ENCODE measurements at regions not wholly inside any gene's neighbourhood (a gene's known extent, or its start where the extent isn't known, plus 50 kb on each side); places are given as distances from the start of the nearest gene placed in this dataset.

DNA sequence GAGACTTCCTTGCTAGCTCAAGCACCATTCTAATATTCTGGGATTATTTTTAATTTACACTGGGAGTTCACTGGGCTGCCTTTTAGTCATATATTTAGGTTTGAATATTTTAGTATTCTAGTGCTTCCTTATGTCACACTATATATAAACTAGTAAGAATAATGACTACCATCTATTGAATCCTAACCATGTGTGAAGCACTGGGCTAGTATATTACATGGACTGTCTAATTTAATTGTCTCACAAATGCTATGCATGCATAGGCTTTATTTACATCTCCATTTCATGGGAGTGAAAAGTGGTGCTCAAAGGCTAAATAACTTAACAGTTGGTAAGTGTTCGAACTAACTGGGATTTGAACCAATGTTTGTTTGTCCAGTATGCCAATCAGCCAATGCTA lies 272.4 kb downstream of the RND3 start:
- TF ChIP-seq CTCF (conservative IDR thresholded peaks at IDR 0.05): no peak
- TF ChIP-seq ZFX (IDR thresholded peaks at IDR 0.05): no peak
- no peak overlapping the region for H3K27ac ChIP-seq

GRCh38 chr2:150214626-150215025 lies 272.8 kb downstream of the RND3 start:
- no peak for TF ChIP-seq ZFX (IDR thresholded peaks at IDR 0.05)
- TF ChIP-seq CTCF (conservative IDR thresholded peaks at IDR 0.05): no peak
- H3K27ac ChIP-seq: no peak overlapping the region

DNA sequence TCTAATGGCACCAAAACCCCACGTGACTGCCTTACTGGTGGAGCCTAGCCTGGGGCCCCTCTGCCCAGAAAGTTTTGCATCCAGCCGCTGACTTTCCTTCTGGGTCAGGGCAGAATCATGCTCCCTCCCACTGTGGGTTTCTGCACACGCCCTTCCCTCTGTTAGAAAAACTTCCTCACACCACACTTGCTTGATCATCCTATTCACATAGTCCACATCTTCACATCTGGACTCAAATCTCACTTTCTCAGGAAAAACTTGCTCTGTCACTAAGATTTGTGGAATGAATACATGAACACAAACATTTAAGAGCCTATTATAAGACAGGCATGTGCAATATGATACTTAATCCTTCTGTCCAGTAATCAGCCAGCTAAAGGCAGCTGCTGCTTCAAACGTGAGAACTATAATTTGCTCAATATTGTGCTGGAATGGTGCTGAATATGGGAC lies 274.7 kb downstream of the RND3 start:
- TF ChIP-seq ZFX (IDR thresholded peaks at IDR 0.05): no peak
- no peak for TF ChIP-seq CTCF (conservative IDR thresholded peaks at IDR 0.05)
- no peak overlapping the region for H3K27ac ChIP-seq

- TF ChIP-seq CTCF (conservative IDR thresholded peaks at IDR 0.05): no peak
- no peak for TF ChIP-seq ZFX (IDR thresholded peaks at IDR 0.05)
These were observed 276.3 kb downstream of the RND3 start for GRCh38 chr2:150211164-150211631.

DNA sequence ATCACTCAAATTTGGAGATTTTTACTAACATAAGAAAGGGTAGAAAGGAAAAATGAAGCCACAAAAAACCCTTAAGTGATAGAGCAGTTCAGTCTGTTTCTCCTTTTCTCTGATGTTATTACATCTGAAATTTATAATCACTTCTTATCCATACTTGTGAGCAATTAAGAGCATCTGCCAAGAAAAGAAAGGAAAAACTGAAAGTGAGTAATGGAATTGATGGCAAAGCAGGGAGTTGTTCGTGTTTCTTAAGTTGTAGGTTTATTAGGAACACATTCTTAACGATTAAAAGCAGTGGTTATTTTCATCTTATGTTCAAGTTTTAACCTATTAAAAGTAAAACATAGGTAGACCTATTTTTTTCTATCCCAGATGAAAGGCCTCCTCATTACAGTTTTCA lies 277.7 kb downstream of the RND3 start:
- H3K27ac ChIP-seq: no peak overlapping the region
- TF ChIP-seq CTCF (conservative IDR thresholded peaks at IDR 0.05): no peak
- no peak for TF ChIP-seq ZFX (IDR thresholded peaks at IDR 0.05)

More at GRCh38 chr2:150211164-150211631, 276.3 kb downstream of the RND3 start:
- no peak overlapping the region for H3K27ac ChIP-seq

DNA sequence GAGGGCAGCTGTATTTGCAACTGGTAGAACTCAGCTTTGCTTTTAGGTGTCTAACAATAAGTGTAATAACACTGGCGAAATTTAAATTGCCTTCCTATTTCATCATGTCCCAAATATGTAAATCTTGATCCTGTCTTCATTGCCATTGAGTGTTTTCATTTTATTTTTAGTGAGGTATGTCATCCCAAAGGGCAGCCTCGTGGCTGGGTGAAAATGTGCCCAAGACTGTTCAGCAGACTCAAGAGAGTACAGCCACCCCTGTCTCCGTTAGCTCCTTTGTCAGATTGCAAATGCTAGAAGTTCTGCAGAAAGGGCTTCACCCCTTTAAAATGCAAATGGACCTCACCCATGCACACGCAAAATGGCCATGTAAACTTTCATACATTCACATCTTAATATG lies 278.8 kb downstream of the RND3 start:
- TF ChIP-seq CTCF (conservative IDR thresholded peaks at IDR 0.05): no peak
- TF ChIP-seq ZFX (IDR thresholded peaks at IDR 0.05): no peak
- peak overlapping the region; percentile 41; the same call in 1 of the 2 replicates for H3K27ac ChIP-seq

DNA sequence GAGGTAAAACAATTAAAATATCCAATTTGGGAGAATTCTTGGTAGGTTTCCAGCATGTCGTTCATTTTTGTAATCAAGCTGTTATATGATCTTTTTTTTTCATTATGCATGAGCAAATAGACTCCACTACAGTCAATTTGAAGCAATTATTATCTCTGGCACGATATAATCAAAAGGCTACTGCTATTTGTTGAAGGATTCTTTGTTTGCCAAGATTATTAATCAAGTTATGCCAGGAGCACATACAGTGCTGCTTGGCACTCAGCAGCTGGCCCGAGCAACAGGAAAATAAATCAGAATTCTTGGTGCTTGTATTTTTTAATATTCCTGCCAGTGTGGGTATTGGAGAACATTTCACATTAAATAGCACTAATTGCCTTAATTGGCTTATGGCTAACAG lies 279.5 kb downstream of the RND3 start:
- H3K27ac ChIP-seq: peak overlapping the region; percentile 41; the same call in 1 of the 2 replicates
- no peak for TF ChIP-seq ZFX (IDR thresholded peaks at IDR 0.05)
- TF ChIP-seq CTCF (conservative IDR thresholded peaks at IDR 0.05): no peak

Measured in C4-2B (cell line).